ENCODE measurements at regions not wholly inside any gene's neighbourhood (a gene's known extent, or its start where the extent isn't known, plus 50 kb on each side); places are given as distances from the start of the nearest gene placed in this dataset.

DNA sequence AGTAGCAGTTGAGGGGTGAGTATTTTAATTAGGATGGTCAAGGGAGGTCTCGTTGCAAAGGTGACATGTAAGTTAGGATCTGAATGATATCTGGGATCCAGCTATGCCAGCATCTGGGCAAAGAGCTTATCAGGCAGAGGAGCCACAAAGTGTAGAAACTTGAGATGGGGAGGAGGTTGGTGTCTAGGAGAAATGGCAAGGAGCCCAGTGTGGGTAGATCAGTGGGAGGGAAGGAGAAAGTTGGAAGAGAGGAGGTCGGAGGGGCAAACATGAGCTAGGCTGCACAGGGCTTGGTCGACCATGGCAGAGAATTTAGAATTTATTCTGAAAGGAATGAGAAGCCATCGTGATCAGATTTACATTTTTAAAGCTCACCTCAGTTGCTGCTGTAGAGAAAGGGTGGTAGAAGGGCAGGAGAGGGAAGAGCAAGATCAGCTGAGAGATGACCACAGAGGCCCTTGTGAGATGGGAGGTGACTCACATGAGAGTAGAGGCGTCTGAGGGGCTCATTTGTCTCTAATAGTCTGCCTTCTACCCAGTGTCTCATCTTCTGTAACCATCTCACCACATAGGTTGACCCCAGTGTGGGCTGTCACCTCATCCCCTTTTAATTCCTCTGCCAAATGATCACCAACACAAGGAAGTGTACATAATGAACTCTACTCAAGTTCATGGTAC, 170.0 kb downstream of the ETAA1 start:
- no peak for TF ChIP-seq CTCF (IDR thresholded peaks at IDR 0.05)
- no peak for TF ChIP-seq EP300 (IDR thresholded peaks at IDR 0.05)
